ENCODE measurements at regions not wholly inside any gene's neighbourhood (a gene's known extent, or its start where the extent isn't known, plus 50 kb on each side); places are given as distances from the start of the nearest gene placed in this dataset.

DNA sequence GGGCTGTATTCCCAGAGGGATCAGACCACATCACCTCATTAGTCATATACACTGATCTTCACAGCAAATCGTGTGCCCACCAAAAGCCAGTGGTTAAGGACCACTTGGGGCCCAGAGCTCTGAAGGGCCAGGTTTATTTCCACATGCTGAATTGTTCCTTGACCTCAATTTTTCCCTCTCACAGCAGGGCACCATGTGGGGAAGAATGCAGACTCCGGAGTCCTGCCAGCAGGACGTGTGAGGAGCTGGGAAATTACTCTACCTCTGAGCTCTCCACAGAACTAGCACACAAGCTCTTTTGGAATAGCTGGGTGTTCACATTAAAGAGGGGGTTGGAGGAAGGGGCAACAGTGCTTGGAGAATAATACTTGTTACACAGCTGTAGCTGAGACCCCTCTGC lies 57.6 kb upstream of the SEL1L start:
- no peak for TF ChIP-seq ETV6 (CRISPR knock-in tag; IDR thresholded peaks at IDR 0.05)
- TF ChIP-seq ZNF317 (CRISPR knock-in tag; IDR thresholded peaks at IDR 0.05; ENCODE audit: borderline replicate concordance, low read depth) = no peak
- TF ChIP-seq ZNF263 (CRISPR knock-in tag; IDR thresholded peaks at IDR 0.05; ENCODE audit: low read depth) = no peak
- no peak for TF ChIP-seq ZNF671 (CRISPR knock-in tag; IDR thresholded peaks at IDR 0.05)
- TF ChIP-seq, protein P1, sequence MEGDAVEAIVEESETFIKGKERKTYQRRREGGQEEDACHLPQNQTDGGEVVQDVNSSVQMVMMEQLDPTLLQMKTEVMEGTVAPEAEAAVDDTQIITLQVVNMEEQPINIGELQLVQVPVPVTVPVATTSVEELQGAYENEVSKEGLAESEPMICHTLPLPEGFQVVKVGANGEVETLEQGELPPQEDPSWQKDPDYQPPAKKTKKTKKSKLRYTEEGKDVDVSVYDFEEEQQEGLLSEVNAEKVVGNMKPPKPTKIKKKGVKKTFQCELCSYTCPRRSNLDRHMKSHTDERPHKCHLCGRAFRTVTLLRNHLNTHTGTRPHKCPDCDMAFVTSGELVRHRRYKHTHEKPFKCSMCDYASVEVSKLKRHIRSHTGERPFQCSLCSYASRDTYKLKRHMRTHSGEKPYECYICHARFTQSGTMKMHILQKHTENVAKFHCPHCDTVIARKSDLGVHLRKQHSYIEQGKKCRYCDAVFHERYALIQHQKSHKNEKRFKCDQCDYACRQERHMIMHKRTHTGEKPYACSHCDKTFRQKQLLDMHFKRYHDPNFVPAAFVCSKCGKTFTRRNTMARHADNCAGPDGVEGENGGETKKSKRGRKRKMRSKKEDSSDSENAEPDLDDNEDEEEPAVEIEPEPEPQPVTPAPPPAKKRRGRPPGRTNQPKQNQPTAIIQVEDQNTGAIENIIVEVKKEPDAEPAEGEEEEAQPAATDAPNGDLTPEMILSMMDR (IDR thresholded peaks at IDR 0.05) = no peak

Measured in WTC11 (cell line).